Kidney epithelial cell (primary cell): ENCODE measurements at regions not wholly inside any gene's neighbourhood (a gene's known extent, or its start where the extent isn't known, plus 50 kb on each side); places are given as distances from the start of the nearest gene placed in this dataset.

ENCODE experiments used
- DNase-seq: peaks from one replicate; pipeline ENCODE4 v3.0.0-alpha.2; 2010; ENCODE audit warnings: low read depth
- H3K27me3 ChIP-seq: 2 replicates; pipeline ENCODE4 v1.6.0; 2011; ENCODE audit warnings: low read length; ENCODE audit not compliant: control insufficient read depth, insufficient read depth
- H3K36me3 ChIP-seq: 2 replicates; pipeline ENCODE4 v1.5.1; 2011; ENCODE audit warnings: low read length; ENCODE audit not compliant: control insufficient read depth, insufficient read depth
- H3K4me3 ChIP-seq: 2 replicates; pipeline ENCODE4 v1.5.1; 2011; ENCODE audit warnings: low read depth, mild to moderate bottlenecking, control low read depth, low read length
- TF ChIP-seq, protein P1 (sequence below): IDR thresholded peaks from 2 replicates; pipeline ENCODE4 v1.5.1; 2011; ENCODE audit warnings: mild to moderate bottlenecking, moderate library complexity, low read length, control low read depth, inconsistent platforms; ENCODE audit not compliant: insufficient read depth, poor library complexity, severe bottlenecking

DNA sequence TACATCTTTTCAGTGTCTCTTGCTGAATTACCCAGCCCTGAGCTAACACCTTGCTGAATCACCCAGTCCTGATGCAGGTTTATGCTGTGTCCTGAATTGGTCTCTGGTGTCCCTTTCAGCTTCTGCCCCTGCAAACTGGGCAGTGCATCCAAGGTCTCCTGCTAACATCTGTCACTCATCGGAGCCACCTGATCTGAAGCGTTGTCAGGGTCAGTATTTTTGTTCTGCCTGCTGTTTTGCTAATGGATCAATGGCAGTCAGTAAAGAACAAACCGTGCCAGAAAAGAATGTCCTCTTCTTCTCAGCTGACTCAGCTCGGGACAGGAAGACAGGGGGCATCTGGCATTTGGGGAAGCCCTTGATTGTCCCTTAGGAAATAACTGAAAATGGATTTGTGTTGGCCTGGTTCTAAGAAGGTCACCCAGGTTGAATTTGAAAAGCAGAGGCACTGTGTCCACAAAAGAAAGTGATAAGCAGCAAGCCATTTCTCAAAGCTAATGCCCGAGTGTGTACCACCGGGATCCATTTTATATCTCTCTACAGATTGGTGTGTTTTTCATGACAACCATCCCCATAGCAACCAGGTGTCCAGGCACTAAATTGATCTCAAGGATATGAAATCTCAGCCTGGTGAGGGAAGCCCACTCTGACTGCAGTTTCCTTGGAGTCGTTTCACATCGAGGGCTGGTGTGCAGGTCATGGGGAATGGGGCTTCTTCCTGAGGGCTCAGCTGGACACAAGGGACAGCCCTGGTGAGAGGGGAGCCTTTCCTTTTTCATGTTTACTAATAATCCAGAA, 109.7 kb upstream of the IRF2BP2 start:
- TF ChIP-seq, protein P1, sequence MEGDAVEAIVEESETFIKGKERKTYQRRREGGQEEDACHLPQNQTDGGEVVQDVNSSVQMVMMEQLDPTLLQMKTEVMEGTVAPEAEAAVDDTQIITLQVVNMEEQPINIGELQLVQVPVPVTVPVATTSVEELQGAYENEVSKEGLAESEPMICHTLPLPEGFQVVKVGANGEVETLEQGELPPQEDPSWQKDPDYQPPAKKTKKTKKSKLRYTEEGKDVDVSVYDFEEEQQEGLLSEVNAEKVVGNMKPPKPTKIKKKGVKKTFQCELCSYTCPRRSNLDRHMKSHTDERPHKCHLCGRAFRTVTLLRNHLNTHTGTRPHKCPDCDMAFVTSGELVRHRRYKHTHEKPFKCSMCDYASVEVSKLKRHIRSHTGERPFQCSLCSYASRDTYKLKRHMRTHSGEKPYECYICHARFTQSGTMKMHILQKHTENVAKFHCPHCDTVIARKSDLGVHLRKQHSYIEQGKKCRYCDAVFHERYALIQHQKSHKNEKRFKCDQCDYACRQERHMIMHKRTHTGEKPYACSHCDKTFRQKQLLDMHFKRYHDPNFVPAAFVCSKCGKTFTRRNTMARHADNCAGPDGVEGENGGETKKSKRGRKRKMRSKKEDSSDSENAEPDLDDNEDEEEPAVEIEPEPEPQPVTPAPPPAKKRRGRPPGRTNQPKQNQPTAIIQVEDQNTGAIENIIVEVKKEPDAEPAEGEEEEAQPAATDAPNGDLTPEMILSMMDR: no peak
- H3K36me3 ChIP-seq: no peaks in the 10 kb centered on the region
- no peaks in the 10 kb centered on the region for H3K27me3 ChIP-seq
- no peak for DNase-seq
- no peak overlapping the region for H3K4me3 ChIP-seq

DNA sequence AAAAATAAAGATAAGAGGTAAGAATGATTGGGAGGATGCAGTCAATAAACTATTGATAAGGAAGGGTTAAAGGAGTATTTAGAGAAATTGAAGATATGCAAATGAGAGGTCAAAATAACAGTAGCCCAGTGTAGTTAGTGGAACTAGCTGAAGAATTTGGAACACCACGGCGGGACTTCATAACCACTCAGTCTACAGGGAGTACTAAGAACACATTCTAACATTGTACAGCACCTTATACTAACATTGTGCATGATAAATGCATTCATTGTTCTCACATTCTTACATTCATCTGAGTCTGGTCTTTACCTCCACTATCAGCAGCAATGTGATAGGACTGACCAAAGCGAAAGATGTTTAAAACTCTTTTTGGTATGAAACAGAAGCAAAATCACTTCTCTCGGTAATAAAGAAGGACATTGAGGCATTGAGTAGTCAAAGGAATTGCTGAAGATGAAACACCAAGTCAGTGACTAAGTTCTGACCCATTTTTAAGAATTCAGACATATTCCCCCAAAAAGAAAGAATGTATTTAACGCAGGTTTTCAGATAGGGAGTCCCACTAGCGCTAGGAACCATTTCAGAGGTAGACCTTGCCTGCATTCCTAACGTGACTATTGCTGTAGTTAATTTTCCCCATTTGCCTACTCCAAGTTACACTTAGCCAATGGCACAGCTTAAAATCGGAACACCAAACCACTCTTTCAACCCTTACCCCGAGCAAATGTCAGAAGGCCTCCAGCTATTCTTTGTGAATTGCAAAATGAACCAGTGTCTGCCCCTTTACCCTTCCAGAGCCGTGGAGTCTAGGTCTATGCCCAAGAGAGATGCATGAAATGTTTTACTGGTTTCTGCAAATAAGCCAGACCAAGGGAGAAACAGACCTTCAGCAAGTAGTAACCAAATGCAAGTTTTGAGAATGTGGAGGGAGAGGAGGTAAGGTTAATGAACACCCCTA, 108.8 kb upstream of the IRF2BP2 start:
- TF ChIP-seq, protein P1: no peak
- Histone ChIP-seq H3K27me3 (no peaks in the 10 kb centered on the region), H3K4me3 (no peak overlapping the region), H3K36me3 (no peaks in the 10 kb centered on the region)
- DNase-seq: no peak

DNA sequence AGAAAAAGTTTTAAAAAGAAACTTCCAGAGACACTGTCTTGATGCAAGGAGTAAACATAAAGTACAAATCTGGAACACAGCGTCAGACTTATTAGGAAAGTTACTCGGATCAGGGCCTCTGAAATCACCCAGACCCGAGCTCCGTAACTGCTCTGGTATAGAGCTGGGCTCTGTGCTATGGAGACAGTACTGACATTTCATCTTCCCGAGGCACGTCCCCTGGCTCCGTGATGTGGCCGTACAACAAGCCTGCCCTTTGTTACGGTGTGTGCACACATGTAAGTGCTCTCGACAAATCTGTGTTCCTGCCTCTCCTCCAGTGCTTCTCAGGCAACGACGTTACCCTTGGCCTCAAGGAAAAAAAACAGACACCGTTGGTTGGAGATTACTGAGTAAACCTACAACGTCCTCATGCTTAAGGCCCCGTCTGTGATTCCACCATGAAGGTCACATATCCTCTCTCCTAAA, 107.0 kb upstream of the IRF2BP2 start:
- TF ChIP-seq, protein P1: no peak
- Histone ChIP-seq H3K36me3 (no peaks in the 10 kb centered on the region), H3K4me3 (no peak overlapping the region), H3K27me3 (no peaks in the 10 kb centered on the region)
- DNase-seq: no peak

DNA sequence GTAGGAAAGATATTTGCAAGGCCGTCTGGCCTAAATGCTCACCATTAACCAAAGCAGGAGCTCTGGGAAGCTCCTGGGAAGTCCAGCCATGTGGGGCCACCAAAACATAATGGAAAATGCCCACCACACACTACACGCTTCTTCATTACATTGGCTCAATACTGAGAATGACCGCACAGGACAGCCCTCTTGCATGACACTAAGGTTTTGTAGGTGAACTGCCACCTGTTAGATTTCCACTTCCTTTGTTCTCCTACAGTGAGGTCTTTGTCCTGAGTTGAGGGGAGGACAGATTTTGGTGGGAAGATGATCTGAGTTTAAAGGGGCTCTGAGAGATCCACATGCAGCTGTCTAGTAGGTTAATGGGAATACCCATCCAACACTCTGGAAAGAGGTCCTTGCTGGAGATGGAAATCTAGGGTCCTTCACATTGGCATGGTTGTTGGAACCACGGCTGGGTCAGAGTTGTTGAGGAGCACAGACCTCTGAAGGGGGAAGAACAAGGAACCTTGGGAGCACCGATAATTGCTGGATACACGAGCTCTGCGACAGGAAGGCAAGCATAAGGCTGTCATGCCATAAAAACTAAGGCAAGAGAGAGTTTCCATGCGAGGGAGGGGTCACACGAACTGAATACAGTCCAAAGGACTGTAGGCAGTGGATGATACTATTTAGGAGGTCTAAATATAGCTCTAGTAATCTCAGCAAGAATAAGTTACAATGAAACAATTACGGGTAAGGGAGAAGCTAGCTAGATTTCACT, 105.5 kb upstream of the IRF2BP2 start:
- Histone ChIP-seq H3K27me3 (no peaks in the 10 kb centered on the region), H3K36me3 (no peaks in the 10 kb centered on the region)
- TF ChIP-seq, protein P1: no peak

DNA sequence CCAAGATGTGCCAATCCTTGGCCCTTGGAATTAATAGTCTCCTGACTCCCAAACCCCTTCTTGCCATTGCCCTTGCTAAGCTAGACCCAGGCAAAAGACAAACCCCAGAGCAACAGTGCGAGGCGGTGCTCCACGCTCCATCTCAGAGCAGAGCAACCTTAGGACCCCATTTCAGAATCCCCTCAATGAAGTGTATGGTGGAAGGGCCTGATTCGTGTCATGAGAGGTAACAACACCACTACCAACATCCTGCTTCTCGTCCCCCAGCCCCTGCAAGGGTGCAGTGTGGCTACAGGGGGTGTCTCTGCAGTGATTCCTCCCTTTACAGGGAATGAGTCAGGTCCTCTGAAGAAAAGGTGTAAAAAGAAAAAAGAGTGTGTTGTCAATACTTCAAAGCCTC, 103.9 kb upstream of the IRF2BP2 start:
- no peak overlapping the region for H3K4me3 ChIP-seq
- DNase-seq: no peak
- no peaks in the 10 kb centered on the region for H3K36me3 ChIP-seq
- no peaks in the 10 kb centered on the region for H3K27me3 ChIP-seq
- TF ChIP-seq, protein P1: no peak

More for the DNA sequence above, 105.5 kb upstream of the IRF2BP2 start:
- no peak overlapping the region for H3K4me3 ChIP-seq
- DNase-seq: no peak
